Endothelial cell of umbilical vein (primary cell): ENCODE measurements at regions not wholly inside any gene's neighbourhood (a gene's known extent, or its start where the extent isn't known, plus 50 kb on each side); places are given as distances from the start of the nearest gene placed in this dataset.

ENCODE experiments used
- BruUV-seq: library from RNA; stranded (reverse); fragments of 400-500 nt; replicated peaks from 2 replicates; lab custom pipeline; 2021; lab: Mats Ljungman, UMichigan
- CTCF ChIA-PET: fragments of 300-600, 350-600 bp; sonication (Branson Sonifier 250); formaldehyde crosslinking; loops from one replicate; lab custom pipeline; 2021; ENCODE audit warnings: antibody characterized with exemption, inconsistent platforms; lab: Charles Lee
- POLR2A ChIA-PET: fragments of 300-600, 350-600 bp; sonication (Branson Sonifier 250); formaldehyde crosslinking; loops from one replicate; lab custom pipeline; 2021; ENCODE audit warnings: antibody characterized with exemption, inconsistent platforms; lab: Charles Lee
- DNase-seq: peaks from one replicate; pipeline ENCODE4 v3.0.0-alpha.2; 2011; ENCODE audit warnings: low read depth, low spot score
- FAIRE-seq: peaks from 2 replicates; lab custom pipeline; 2011; peaks lifted over from hg19 to GRCh38; lab: Jason Lieb, UNC
- H2AFZ ChIP-seq: 2 replicates; pipeline ENCODE4 v1.6.0; 2012; ENCODE audit warnings: low read depth, low read length, control low read depth, inconsistent platforms
- H3K27ac ChIP-seq: 2 replicates; pipeline ENCODE4 v1.5.1; 2011; ENCODE audit warnings: low read depth, mild to moderate bottlenecking, control low read depth, low read length, moderate library complexity; ENCODE audit not compliant: insufficient read depth
- H3K27me3 ChIP-seq, 2 experiments: 2 replicates each; pipeline versions ENCODE4 v1.6.0 to v1.6.1; 2011; ENCODE audit warnings: low read length in 2 of 2, mixed read lengths in 1 of 2; ENCODE audit not compliant: control insufficient read depth in 2 of 2, insufficient read depth in 2 of 2
- H3K36me3 ChIP-seq, 2 experiments: 2 replicates in 1 of 2; 3 replicates in 1 of 2; pipeline ENCODE4 v1.5.1; 2011; ENCODE audit warnings: low read length in 2 of 2, mild to moderate bottlenecking in 1 of 2, moderate library complexity in 1 of 2; ENCODE audit not compliant: control insufficient read depth in 2 of 2, insufficient read depth in 2 of 2; ENCODE audit errors: extremely low read depth in 1 of 2
- H3K4me1 ChIP-seq: 3 replicates; pipeline ENCODE4 v1.5.1; 2011; ENCODE audit warnings: mild to moderate bottlenecking, low read length; ENCODE audit not compliant: control insufficient read depth, insufficient read depth; ENCODE audit errors: extremely low read depth
- H3K4me2 ChIP-seq: 2 replicates; pipeline ENCODE4 v1.6.1; 2011; ENCODE audit warnings: low read length, control low read depth, mixed read lengths; ENCODE audit not compliant: insufficient read depth
- H3K4me3 ChIP-seq, 3 experiments: fragments of 200-600 bp in 1 of 3; sonication (generic), shearing (Covaris generic) in 1 of 3; replicated peaks in 1 of 3; 2 replicates each; pipeline ENCODE4 v1.5.1; 2011 to 2016; ENCODE audit warnings: control low read depth in 3 of 3, low read length in 3 of 3, mild to moderate bottlenecking in 2 of 3, inconsistent platforms in 1 of 3, low read depth in 1 of 3, moderate library complexity in 1 of 3; ENCODE audit not compliant: insufficient read depth in 1 of 3
- H3K79me2 ChIP-seq: 2 replicates; pipeline ENCODE4 v1.6.0; 2012; ENCODE audit warnings: low read length, inconsistent platforms; ENCODE audit not compliant: control insufficient read depth, insufficient read depth
- H3K9ac ChIP-seq: replicated peaks from 2 replicates; pipeline ENCODE3; 2011; ENCODE audit warnings: low read length, control low read depth; ENCODE audit not compliant: insufficient read depth; ENCODE audit errors: extremely low read depth
- H3K9me1 ChIP-seq: replicated peaks from 3 replicates; pipeline ENCODE4 v1.6.0; 2011; ENCODE audit warnings: mild to moderate bottlenecking, low read length; ENCODE audit not compliant: control insufficient read depth, insufficient read depth; ENCODE audit errors: extremely low read depth
- H3K9me3 ChIP-seq: replicated peaks from 2 replicates; pipeline ENCODE4 v1.5.1; 2012; ENCODE audit warnings: low read length, inconsistent platforms; ENCODE audit not compliant: control insufficient read depth, insufficient read depth
- H4K20me1 ChIP-seq: replicated peaks from 2 replicates; pipeline ENCODE3; 2011; ENCODE audit warnings: mild to moderate bottlenecking, low read length; ENCODE audit not compliant: control insufficient read depth, insufficient read depth; ENCODE audit errors: extremely low read depth
- EZH2 ChIP-seq: IDR thresholded peaks from 2 replicates; pipeline ENCODE4 v1.6.1; 2012; ENCODE audit warnings: borderline replicate concordance, low read depth, mild to moderate bottlenecking, moderate library complexity, low read length, inconsistent platforms; ENCODE audit not compliant: severe bottlenecking
- FOS ChIP-seq: IDR thresholded peaks from 2 replicates; pipeline ENCODE4 v1.6.1; 2011; ENCODE audit warnings: mild to moderate bottlenecking, low read length, moderate library complexity, borderline replicate concordance; ENCODE audit not compliant: insufficient read depth
- GATA2 ChIP-seq: IDR thresholded peaks from 2 replicates; pipeline ENCODE4 v1.7.0; 2011; ENCODE audit warnings: low read depth, mild to moderate bottlenecking, moderate library complexity, mixed read lengths, low read length; ENCODE audit not compliant: insufficient read length, insufficient read depth
- JUN ChIP-seq: IDR thresholded peaks from 2 replicates; pipeline ENCODE4 v1.6.1; 2011; ENCODE audit warnings: borderline replicate concordance, low read depth; ENCODE audit not compliant: insufficient read length, insufficient read depth
- MYC ChIP-seq: IDR thresholded peaks from one replicate; pipeline ENCODE4 v1.6.1; 2011; ENCODE audit warnings: mild to moderate bottlenecking, low read depth, low read length
- POLR2A ChIP-seq: IDR thresholded peaks from 2 replicates; pipeline ENCODE4 v1.6.1; 2012; ENCODE audit warnings: low read depth, mild to moderate bottlenecking, control low read depth, low read length
- POLR2AphosphoS5 ChIP-seq: IDR thresholded peaks from 2 replicates; pipeline ENCODE4 v1.6.1; 2012; ENCODE audit warnings: low read depth, mild to moderate bottlenecking, control low read depth, low read length, moderate library complexity; ENCODE audit not compliant: insufficient read depth
- dilution Hi-C: fragments of 300-500 bp; cut with MboI; formaldehyde crosslinking; loops from one replicate; pipeline ENCODE4 v1.15.0; 2019; ENCODE audit warnings: low sequenced_read_pairs; ENCODE audit not compliant: extremely low pct_ligation_motif_present
- intact Hi-C: fragments of 100-400 bp; cut with micrococcal nuclease; formaldehyde crosslinking; loops from one replicate; pipeline ENCODE4 v1.10.0; 2022
- TF ChIP-seq, protein P1 (sequence below): IDR thresholded peaks from 2 replicates; pipeline ENCODE4 v1.6.1; 2011; ENCODE audit not compliant: insufficient read depth, insufficient read length
- TF ChIP-seq, protein P2 (sequence below), 2 donors: IDR thresholded peaks; 1 replicate in 1 of 2; 2 replicates in 1 of 2; pipeline ENCODE4 v1.5.1; 2011; ENCODE audit warnings: low read length in 2 of 2, mild to moderate bottlenecking in 2 of 2, moderate library complexity in 2 of 2, control low read depth in 1 of 2, inconsistent platforms in 1 of 2, low read depth in 1 of 2; ENCODE audit not compliant: insufficient read depth in 1 of 2; ENCODE audit errors: extremely low read depth in 1 of 2

DNA sequence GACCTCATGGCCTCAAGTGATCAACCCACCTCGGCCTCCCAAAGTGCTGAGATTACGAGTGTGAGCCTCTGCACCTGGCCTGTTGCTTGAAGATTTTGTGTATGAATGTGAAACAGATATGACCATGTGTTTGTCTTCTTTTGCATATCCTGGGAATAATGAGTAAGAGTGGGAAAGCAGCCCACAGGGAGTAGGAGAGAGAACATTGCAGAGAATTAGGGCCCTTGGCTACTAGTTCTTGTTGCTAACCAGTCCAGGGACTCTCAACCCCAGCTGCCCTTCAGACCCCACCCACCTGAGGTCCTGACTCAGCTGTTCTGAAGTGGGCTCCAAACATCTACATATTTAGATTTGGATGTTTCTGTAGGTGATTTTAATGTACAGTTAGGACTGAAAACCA lies 125.5 kb downstream of the MTX3 start:
- Histone ChIP-seq H3K9me1 (no peaks in the 10 kb centered on the region), H4K20me1 (no peaks in the 10 kb centered on the region), H2AFZ (no peak overlapping the region), H3K9ac (no peak overlapping the region), H3K9me3 (no peaks in the 10 kb centered on the region), H3K79me2 (no peaks in the 10 kb centered on the region), H3K27me3 (no peaks in the 10 kb centered on the region), H3K4me3 (no peak overlapping the region), H3K4me2 (no peak overlapping the region), H3K36me3 (no peaks in the 10 kb centered on the region), H3K4me1 (no peaks in the 10 kb centered on the region), H3K27ac (no peak overlapping the region)
- CTCF ChIA-PET, result no interaction called here
- intact Hi-C loops (no loop called here), dilution Hi-C loops (no loop called here)
- POLR2A ChIA-PET, result no interaction called here
- TF ChIP-seq, protein P1, sequence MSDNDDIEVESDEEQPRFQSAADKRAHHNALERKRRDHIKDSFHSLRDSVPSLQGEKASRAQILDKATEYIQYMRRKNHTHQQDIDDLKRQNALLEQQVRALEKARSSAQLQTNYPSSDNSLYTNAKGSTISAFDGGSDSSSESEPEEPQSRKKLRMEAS, result no peak
- TF ChIP-seq POLR2AphosphoS5 (no peak), POLR2A (no peak), EZH2 (no peak), FOS (no peak), GATA2 (no peak), MYC (no peak), JUN (no peak)
- TF ChIP-seq, protein P2, sequence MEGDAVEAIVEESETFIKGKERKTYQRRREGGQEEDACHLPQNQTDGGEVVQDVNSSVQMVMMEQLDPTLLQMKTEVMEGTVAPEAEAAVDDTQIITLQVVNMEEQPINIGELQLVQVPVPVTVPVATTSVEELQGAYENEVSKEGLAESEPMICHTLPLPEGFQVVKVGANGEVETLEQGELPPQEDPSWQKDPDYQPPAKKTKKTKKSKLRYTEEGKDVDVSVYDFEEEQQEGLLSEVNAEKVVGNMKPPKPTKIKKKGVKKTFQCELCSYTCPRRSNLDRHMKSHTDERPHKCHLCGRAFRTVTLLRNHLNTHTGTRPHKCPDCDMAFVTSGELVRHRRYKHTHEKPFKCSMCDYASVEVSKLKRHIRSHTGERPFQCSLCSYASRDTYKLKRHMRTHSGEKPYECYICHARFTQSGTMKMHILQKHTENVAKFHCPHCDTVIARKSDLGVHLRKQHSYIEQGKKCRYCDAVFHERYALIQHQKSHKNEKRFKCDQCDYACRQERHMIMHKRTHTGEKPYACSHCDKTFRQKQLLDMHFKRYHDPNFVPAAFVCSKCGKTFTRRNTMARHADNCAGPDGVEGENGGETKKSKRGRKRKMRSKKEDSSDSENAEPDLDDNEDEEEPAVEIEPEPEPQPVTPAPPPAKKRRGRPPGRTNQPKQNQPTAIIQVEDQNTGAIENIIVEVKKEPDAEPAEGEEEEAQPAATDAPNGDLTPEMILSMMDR (IDR thresholded peaks at IDR 0.05; ENCODE audit: extremely low read depth in 1 of 2, insufficient read depth in 1 of 2, low read depth in 1 of 2, low read length in 2 of 2), result no peak
- DNase-seq (no peak), FAIRE-seq (no peak)
- no TSS peak for BruUV-seq
